T-helper 22 cell (primary cell): ENCODE measurements at regions not wholly inside any gene's neighbourhood (a gene's known extent, or its start where the extent isn't known, plus 50 kb on each side); places are given as distances from the start of the nearest gene placed in this dataset.

Experiments used
- DNase-seq: peaks from one replicate; pipeline ENCODE4 v3.0.0-alpha.2; 2020; ENCODE audit warnings: low read depth

DNA sequence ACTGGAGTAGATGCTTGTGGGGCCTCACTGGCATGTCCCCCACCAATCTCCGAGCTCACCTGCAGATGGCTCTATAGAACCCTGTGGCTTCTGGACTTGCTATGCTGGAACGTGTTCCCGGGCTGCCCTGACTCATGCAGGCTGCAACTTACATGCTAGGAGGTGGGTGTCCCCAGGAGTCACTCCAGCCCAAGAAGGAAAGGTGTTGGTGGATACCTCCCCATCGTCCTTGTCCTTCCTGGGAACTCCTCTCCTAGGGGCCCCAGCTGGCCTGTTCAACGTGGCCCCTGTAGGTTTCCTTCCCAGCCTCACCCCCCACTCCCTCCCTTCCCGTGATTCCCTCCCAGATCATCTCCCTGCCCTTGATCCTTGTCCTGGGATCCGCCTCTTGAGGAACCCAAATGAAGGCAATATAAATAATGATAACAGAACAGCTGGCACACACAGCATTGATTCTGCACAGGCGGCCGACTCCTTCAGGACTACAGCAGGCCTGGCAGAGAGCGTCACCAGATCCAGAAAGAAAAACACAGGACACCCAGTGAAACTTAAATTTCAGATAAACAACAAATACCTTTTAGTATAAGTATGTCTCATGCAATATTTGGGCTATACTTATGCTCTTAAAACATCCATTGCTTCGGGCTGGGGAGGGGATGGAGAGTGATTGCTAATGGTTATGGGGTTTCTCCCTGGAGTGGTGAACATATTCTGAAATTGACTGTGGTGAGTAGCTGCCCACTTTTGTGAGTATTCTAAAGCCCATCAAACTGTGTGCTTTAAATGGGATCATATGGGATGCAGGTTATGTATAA is 221.1 kb upstream of the GSE1 start:
- no peak for DNase-seq

DNA sequence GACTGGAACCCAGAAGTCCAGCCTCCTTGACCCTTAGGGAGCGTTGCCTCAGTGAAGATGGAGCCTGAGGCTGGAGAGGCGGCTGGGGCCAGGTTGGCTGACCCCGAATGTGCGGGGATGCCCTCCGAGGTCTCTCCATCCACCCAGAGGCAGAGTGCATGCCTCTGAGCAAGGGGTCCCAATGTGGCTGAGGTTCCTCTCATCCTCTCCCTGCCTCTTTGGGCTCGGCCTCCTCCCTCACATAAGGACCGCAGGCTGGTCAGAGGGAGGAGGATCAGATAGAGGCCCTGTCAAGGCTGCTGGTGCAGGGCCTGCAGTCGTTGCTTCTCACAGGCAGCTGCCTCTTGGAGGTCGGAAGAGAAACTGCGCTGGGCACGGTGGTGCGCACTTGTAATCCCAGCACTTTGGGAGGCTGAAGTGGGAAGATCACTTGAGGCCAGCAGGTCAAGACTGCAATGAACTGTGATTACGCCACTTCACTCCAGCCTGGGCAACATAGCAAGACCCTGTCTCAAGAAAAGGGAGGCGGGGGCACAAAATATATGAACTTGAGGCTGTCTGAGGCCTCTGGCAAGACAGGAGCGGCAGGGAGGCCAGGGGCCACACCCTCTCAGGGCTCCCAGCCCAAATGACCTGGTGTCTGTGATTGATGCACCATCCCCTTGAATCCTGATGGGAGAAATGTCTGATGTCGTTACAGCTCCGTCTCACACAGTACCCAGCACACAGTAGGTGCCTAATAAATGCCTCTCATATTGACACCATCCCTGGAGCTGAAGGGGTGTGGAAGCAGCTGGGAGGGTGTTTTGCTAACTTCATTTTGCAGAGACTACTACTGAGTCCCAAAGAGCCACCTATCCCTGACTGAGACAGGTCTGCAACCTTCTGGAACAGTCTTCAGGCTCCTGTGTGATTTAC is 220.1 kb upstream of the GSE1 start:
- no peak for DNase-seq

DNA sequence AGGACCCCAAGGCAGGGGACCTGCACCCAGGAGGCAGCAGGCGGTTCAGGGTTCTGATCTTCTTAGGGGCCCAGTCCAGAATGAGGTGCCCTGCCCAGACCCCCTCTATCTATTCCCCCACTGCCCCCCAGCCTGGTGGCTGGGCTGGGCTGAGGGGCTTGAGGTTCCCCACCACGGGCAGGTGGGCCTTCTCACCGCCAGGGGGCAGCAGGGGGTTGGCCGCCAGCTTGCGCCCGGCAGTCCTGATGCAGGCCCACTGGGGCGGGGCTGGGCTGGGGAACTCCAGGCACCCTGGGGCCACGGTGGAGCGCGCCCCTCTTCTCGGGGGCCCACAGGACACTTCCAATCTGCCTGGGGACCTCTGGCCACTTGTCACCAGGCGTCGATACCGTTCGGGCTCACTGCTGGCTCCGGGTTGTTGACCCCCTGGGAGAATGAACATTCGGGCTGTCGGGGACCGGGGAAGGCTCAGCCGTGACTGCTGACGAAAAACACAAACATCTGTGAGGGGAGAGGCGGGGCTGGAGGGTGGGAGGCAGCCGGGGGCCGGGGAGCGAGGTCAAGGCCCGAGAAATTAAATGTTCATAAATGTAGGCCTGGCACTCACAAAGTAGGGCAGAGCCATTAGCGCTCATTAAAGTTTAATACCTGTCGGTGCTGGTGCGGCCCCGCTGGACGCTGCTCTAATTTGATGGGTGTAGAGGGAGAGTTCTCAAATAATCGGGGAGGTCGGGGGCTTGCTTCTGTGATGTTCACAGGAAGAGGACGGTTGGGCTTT is 219.3 kb upstream of the GSE1 start:
- no peak for DNase-seq

DNA sequence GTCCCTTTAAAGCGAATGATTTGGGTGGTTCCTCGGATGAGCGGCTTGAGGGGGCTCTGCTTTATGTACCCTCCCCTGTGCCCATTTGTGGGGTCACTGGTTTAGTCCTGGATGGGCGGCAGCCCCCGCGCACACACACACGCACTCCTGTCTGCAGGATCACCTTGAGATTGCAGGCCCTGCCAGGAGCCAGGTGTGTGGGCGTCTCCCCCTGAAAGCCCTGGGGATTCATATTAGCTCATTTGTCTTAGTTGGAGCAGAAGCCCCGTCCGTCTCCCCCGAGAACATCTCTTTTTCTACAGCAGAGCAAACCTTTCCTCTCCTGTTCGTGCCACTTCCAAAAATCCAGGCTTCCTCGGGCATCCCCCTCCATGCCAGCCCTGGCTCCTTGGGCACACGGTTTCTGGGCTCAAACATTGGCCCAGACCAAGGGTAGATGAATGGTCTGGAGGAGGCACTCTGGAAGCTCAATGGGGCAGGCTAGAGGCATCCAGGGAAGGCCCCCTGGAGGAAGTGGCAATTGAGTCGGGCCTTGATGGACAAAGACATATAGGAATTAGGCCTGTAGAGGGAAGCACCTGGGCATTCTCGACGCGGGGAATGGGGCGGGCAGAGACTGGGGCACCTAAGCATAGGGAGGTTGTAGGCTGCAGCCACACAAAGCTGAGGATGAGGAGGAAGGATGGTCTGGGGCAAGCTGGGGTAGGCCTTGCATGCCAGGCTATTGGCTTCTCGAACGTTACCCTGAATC is 218.5 kb upstream of the GSE1 start:
- DNase-seq, result no peak

DNA sequence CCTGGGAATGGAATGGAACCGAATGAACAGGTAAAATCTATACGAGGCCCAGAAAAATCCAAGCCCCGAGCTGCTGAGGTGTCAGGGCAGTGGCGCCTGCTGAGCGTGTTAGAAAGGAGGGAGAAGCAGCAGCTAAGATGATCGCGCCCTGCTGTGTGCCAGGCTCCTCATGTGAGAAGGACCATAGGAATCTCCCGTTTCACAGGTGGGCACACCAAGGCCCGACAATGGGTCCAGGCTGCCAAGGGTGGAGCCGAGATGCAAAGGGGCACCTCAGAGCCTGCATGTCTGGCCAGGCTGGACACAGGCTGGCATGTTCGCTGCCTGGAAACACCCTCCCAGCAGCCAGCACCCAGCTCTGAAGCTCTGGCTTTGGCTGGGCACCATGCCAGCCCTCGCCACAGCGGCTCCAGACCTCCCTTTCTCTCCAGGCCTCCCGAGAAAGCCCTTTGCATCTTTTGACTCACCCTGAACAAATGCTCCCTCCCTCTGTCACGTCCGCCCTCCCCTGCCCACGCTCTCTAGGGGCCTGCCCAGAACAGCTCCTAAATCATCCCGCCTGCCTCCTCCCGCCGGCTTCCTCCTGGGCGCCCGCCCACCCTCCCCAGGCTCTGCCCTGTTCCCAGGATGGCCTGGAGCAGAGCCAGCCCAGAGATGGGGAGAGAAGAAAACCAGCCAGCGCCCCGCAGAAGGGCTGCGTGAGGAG is 217.8 kb upstream of the GSE1 start:
- no peak for DNase-seq

DNA sequence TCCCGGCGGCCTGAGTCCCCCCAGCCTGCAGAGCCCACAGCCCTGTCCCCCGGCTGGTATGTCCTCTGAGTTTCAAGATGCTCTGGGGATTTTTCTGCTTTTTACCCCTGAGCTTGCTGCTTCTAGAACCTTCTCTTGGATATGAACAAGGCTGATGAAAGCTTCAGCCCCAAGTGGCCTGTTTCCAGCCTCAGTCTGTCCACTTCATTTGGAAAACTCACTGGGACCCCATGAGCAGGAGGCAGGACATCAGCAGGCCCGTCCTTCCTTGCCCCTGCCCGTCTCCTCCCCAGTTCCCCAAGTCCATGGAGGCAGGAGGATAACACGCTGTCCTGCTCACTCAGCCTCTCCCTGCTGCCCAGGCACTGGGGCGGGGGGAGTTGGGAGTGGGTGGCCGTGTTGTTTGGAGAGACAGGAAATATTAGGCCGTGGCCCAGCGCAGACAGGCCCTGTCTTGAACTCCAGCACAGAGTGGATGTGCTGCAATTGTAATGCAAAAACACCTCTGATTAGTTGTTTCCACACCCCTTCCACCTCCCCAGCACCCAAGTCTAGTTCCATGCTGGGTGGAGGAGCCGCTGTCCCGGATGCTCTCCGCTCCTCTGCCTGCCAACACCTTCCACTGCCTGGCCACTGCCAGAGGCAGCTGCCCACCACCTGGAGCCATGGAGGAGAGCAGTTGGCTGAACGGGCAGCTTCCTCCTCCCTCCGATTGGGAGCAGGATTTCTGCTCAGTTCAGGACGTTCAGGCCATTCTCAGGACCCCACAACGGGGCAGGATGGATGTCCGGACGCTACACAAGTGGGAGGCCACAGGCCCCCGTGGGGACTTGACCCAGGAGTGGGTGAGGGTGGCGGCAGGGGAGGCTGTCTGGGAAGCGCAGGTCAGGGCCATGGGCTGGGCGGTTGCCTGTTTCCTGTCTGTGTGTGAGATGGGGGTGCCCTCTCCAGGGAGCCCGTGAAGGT is 216.9 kb upstream of the GSE1 start:
- DNase-seq, result no peak

GRCh38 chr16:85396879-85397871 is 215.9 kb upstream of the GSE1 start:
- DNase-seq, result no peak

DNA sequence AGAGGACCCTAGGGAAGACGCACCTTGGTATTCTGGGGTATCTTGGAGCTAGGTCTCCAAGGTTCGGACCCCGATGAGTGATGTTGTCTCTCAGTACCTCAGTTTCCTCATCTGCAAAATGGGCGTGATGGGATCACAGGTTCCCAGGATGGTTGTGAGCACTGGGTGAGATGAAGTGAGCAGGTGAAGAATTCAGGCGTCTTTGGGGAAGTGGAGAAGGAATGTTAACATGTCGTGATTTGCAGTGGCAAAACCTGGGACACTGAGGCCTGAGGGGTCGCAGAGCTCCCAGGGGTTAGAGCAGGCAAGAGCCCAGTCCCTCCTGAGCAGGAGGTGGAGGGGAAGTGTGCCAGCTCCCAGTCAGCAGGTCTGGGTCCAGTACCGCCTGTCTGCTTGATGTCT is 215.1 kb upstream of the GSE1 start:
- no peak for DNase-seq

GRCh38 chr16:85398688-85399582 is 214.2 kb upstream of the GSE1 start:
- no peak for DNase-seq

DNA sequence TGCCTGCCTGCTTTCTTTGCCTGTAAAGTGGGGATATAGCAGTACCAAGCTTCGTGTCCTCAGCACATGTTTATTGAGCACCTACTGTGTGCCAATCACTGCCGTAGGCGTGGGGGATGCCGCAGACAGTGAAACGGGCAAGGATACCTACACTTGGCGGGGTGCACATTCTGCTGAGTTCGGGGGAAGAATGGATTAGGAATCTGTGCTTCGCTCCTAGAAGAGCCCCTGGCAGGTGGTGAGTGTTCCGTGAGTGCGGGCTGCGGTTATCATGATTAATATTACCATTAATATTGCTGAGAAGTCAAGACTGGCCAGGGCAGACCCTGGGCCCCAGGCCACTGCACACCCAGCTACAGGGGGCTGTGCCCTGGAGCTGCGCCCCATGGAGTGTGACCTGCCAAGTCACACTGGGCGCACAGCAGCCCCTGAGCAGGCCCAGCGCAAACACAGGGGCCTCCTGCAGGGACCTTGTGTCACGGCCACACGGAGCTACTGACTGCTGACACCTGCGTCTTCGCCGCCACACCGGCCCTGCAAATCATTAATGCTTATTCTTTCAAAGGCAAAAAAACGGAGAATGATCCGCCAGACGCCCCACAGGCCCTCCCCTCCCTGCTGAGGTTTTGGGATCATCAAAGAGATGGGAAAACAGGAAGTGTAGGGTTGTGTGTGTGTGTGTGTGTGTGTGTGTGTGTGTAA is 213.4 kb upstream of the GSE1 start:
- no peak for DNase-seq

GRCh38 chr16:85400305-85401205 is 212.6 kb upstream of the GSE1 start:
- DNase-seq, result no peak

DNA sequence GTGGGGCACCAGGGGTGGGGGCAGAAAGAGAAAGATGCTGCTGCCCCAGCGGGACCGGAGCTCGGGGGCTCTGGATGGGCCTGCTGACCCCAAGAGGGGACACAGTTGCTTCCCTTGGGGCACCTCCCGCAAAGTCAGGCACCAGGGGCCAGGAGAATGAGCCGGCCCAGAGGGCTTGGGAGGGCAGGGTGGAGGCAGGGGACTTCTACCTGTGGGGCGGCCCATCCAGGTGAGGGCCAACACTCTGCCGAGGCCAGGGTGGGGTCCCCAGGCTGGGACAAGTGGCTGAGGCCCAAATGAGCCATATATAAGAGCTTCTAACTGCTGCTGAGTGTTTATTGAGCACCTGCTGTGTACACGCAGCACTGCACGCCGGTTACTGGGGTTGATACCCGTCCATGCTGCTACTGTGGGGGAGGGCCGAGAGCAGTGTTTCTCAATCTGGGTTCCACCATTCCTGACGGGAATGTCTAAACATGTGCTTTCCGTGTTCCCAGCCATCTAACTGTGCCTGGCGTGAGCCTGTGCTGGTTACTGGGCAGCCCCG is 211.7 kb upstream of the GSE1 start:
- DNase-seq, result no peak

DNA sequence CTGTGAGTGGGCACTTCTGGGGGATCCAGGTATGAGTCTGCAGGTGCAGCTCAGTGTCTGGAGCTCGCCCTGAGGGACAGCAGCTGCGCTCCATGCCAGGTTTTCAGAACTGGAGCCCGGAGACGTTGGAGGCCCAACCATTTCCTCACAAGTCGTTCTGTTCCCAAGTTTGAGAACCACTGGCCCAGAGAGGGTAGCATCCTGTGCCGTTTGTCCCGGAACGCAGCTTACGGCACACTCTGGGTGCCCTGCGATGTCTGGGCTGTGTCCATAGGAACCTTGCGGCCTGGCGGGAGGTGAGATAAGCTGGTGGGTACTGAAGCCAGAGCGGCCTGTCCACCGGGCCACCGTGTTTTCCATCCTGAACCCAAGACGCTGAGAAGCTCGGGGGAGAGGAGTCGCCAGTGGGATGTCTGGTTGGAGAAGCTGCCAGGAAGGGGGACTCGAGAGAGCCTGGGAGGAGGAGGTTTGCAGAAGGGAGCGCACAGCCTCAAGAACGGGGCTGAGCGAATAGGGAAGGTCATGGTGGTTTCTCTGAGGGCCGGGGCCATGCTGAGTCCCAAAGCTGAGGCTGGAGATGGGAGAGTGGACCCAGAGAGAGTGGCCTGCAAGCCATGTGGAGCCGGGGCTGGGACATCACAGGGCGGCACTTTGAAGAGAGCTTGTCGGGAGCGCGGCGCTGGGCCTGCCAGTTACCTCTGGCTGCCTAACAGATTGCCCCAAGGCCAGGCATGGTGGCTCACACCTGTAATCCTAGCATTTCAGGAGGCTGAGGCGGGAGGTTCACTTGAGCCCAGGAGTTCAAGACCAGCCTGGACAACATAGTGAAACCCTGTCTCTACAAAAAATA is 211.0 kb upstream of the GSE1 start:
- no peak for DNase-seq

GRCh38 chr16:85402910-85403692 is 210.0 kb upstream of the GSE1 start:
- DNase-seq, result no peak
